GM23338 (cell line): ENCODE measurements at regions not wholly inside any gene's neighbourhood (a gene's known extent, or its start where the extent isn't known, plus 50 kb on each side); places are given as distances from the start of the nearest gene placed in this dataset.

Experiments
- ATAC-seq: fragments of 200-7000 bp; cut with Tn5 transposase; 3 replicates; pipeline ENCODE4 v1.9.1; 2020
- DNase-seq: peaks from one replicate; pipeline ENCODE4 v3.0.0-alpha.2; 2015; ENCODE audit warnings: low spot score
- H2AFZ ChIP-seq: fragments of 200-600 bp; sonication (generic); 2 replicates; pipeline ENCODE4 v1.8.0; 2016; ENCODE audit warnings: antibody characterized with exemption, mild to moderate bottlenecking, moderate library complexity
- H3F3A ChIP-seq: fragments of 200-600 bp; sonication (generic); replicated peaks from 2 replicates; pipeline ENCODE4 v1.8.0; 2017; ENCODE audit warnings: antibody characterized with exemption, mixed run types, low read depth
- H3K27ac ChIP-seq: fragments of 200-600 bp; sonication (generic); 2 replicates; pipeline ENCODE4 v1.6.1; 2016; ENCODE audit warnings: low read depth
- H3K27me3 ChIP-seq: fragments of 200-600 bp; sonication (generic); 2 replicates; pipeline ENCODE4 v1.8.0; 2016; ENCODE audit warnings: mild to moderate bottlenecking, mixed run types, moderate library complexity; ENCODE audit not compliant: insufficient read depth
- H3K36me3 ChIP-seq: fragments of 200-600 bp; sonication (generic); 2 replicates; pipeline ENCODE4 v1.8.0; 2016; ENCODE audit warnings: mild to moderate bottlenecking; ENCODE audit not compliant: insufficient read depth
- H3K4me1 ChIP-seq: fragments of 200-600 bp; sonication (generic); 2 replicates; pipeline ENCODE4 v1.8.0; 2016; ENCODE audit warnings: mild to moderate bottlenecking, moderate library complexity; ENCODE audit not compliant: insufficient read depth
- H3K4me2 ChIP-seq: fragments of 200-600 bp; sonication (generic); 2 replicates; pipeline ENCODE4 v1.7.1; 2017; ENCODE audit warnings: mixed run types
- H3K4me3 ChIP-seq: fragments of 200-600 bp; sonication (generic); 2 replicates; pipeline ENCODE4 v1.6.1; 2016; ENCODE audit warnings: mixed run types
- H3K79me2 ChIP-seq: fragments of 200-600 bp; sonication (generic); replicated peaks from 2 replicates; pipeline ENCODE4 v1.8.0; 2017; ENCODE audit warnings: mild to moderate bottlenecking; ENCODE audit not compliant: insufficient read depth
- H3K9me2 ChIP-seq: fragments of 200-600 bp; sonication (generic); 2 replicates; pipeline ENCODE4 v1.8.0; 2017; ENCODE audit not compliant: insufficient read depth
- H4K20me1 ChIP-seq: fragments of 200-600 bp; sonication (generic); replicated peaks from 2 replicates; pipeline ENCODE4 v1.8.0; 2017; ENCODE audit warnings: mild to moderate bottlenecking; ENCODE audit not compliant: insufficient read depth
- H3K27ac Mint-ChIP-seq: 2 replicates; pipeline ENCODE4 v1.8.0; 2020; ENCODE audit warnings: inconsistent platforms, mild to moderate bottlenecking, moderate library complexity, mixed read lengths
- H3K27me3 Mint-ChIP-seq: 3 replicates; pipeline ENCODE4 v1.8.0; 2022; ENCODE audit warnings: low read depth, mild to moderate bottlenecking, moderate library complexity, mixed read lengths, inconsistent platforms; ENCODE audit not compliant: insufficient read depth, poor library complexity
- H3K36me3 Mint-ChIP-seq: 3 replicates; pipeline ENCODE4 v1.8.0; 2021; ENCODE audit warnings: low read depth, mild to moderate bottlenecking, inconsistent platforms, moderate library complexity, mixed read lengths
- H3K4me1 Mint-ChIP-seq: 3 replicates; pipeline ENCODE4 v1.8.0; 2020; ENCODE audit warnings: mild to moderate bottlenecking, inconsistent platforms, mixed read lengths
- H3K4me3 Mint-ChIP-seq: 3 replicates; pipeline ENCODE4 v1.8.0; 2021; ENCODE audit warnings: moderate library complexity, mild to moderate bottlenecking, inconsistent platforms, mixed read lengths
- H3K9me3 Mint-ChIP-seq: 3 replicates; pipeline ENCODE4 v1.8.0; 2020; ENCODE audit warnings: moderate library complexity, mild to moderate bottlenecking, inconsistent platforms, mixed read lengths
- CREB1 ChIP-seq: fragments of 250-450 bp; sonication (Bioruptor Pico); IDR thresholded peaks from 2 replicates; pipeline ENCODE4 v1.5.0; 2020; ENCODE audit warnings: low read depth, mild to moderate bottlenecking, moderate library complexity
- EZH2 ChIP-seq: fragments of 200-600 bp; sonication (generic); IDR thresholded peaks from one replicate; pipeline ENCODE4 v1.8.0; 2017; ENCODE audit warnings: antibody characterized with exemption, mild to moderate bottlenecking, low read depth; ENCODE audit not compliant: unreplicated experiment
- EZH2phosphoT487 ChIP-seq: fragments of 200-600 bp; sonication (generic); IDR thresholded peaks from one replicate; pipeline ENCODE4 v1.8.1; 2018; ENCODE audit warnings: antibody characterized with exemption; ENCODE audit not compliant: unreplicated experiment
- JUNB ChIP-seq: IDR thresholded peaks from one replicate; pipeline ENCODE4 v1.6.1; 2016; ENCODE audit warnings: antibody characterized with exemption; ENCODE audit not compliant: unreplicated experiment
- NANOG ChIP-seq: IDR thresholded peaks from 2 replicates; pipeline ENCODE4 v1.6.1; 2016; ENCODE audit warnings: antibody characterized with exemption, borderline replicate concordance
- POLR2AphosphoS5 ChIP-seq: IDR thresholded peaks from 2 replicates; pipeline ENCODE4 v1.6.1; 2016; ENCODE audit warnings: antibody characterized with exemption, low read depth
- STAT1 ChIP-seq: IDR thresholded peaks from one replicate; pipeline ENCODE4 v1.6.1; 2016; ENCODE audit warnings: antibody characterized with exemption; ENCODE audit not compliant: unreplicated experiment
- ZNF114 ChIP-seq: fragments of 250-450 bp; sonication (Bioruptor Pico); IDR thresholded peaks from 2 replicates; pipeline ENCODE4 v1.5.0; 2020; ENCODE audit warnings: mild to moderate bottlenecking, moderate library complexity
- ZNF331 ChIP-seq: fragments of 250-450 bp; sonication (Bioruptor Pico); IDR thresholded peaks from 2 replicates; pipeline ENCODE4 v1.5.0; 2020; ENCODE audit warnings: low read depth, mild to moderate bottlenecking, moderate library complexity
- TF ChIP-seq, protein P1 (sequence below), 2 experiments: fragments of 200-600 bp in 1 of 2; sonication (generic) in 1 of 2; conservative IDR thresholded peaks; 2 replicates each; pipeline versions ENCODE4 v1.5.1 to v1.6.1; 2016 to 2017; ENCODE audit warnings: antibody characterized with exemption in 2 of 2, low read depth in 2 of 2, mild to moderate bottlenecking in 2 of 2, moderate library complexity in 1 of 2
- TF ChIP-seq, protein P2 (sequence below): IDR thresholded peaks from 2 replicates; pipeline ENCODE4 v1.6.1; 2016; ENCODE audit warnings: antibody characterized with exemption

DNA sequence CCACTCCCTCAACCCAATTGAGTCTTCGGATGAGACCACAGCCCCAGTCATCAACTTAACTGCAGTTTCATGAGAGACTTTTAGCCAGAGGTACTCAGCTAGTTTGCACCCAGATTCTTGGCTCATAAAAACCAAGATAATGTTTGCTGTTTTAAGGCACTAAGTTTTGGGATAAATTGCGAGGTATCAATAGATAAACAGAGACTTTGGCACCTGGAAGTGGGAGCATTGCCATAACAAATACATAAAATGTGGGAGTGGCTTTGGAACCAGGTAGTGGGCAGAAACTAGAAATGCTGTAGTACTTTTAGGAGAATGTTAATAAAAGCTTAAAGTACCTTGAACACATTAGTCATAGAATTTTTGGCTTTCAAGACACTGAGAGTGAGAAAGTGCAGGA is 439.8 kb downstream of the SH3GL2 start:
- Mint-ChIP-seq H3K4me3 (no peak overlapping the region), H3K4me1 (peaks cover 4% of the 10 kb centered on the region; the same call in 2 of the 3 replicates), H3K27ac (no peak overlapping the region), H3K36me3 (no peaks in the 10 kb centered on the region), H3K27me3 (no peaks in the 10 kb centered on the region), H3K9me3 (peaks cover 9% of the 10 kb centered on the region; the same call in 2 of the 3 replicates)
- Histone ChIP-seq H3K36me3 (no peaks in the 10 kb centered on the region), H3K4me2 (no peak overlapping the region), H3F3A (no peaks in the 10 kb centered on the region), H3K4me1 (no peaks in the 10 kb centered on the region; the same call in 1 of the 2 replicates), H3K27me3 (no peaks in the 10 kb centered on the region), H3K79me2 (no peaks in the 10 kb centered on the region), H3K4me3 (no peak overlapping the region), H3K9me2 (no peaks in the 10 kb centered on the region), H2AFZ (no peak overlapping the region), H3K27ac (no peak overlapping the region), H4K20me1 (no peaks in the 10 kb centered on the region)
- ATAC-seq (no peak), DNase-seq (no peak)
- TF ChIP-seq EZH2phosphoT487: no peak
- no peak for TF ChIP-seq CREB1 (CRISPR knock-in tag)
- TF ChIP-seq, protein P1, sequence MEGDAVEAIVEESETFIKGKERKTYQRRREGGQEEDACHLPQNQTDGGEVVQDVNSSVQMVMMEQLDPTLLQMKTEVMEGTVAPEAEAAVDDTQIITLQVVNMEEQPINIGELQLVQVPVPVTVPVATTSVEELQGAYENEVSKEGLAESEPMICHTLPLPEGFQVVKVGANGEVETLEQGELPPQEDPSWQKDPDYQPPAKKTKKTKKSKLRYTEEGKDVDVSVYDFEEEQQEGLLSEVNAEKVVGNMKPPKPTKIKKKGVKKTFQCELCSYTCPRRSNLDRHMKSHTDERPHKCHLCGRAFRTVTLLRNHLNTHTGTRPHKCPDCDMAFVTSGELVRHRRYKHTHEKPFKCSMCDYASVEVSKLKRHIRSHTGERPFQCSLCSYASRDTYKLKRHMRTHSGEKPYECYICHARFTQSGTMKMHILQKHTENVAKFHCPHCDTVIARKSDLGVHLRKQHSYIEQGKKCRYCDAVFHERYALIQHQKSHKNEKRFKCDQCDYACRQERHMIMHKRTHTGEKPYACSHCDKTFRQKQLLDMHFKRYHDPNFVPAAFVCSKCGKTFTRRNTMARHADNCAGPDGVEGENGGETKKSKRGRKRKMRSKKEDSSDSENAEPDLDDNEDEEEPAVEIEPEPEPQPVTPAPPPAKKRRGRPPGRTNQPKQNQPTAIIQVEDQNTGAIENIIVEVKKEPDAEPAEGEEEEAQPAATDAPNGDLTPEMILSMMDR (conservative IDR thresholded peaks at IDR 0.05; ENCODE audit: low read depth in 2 of 2): no peak

DNA sequence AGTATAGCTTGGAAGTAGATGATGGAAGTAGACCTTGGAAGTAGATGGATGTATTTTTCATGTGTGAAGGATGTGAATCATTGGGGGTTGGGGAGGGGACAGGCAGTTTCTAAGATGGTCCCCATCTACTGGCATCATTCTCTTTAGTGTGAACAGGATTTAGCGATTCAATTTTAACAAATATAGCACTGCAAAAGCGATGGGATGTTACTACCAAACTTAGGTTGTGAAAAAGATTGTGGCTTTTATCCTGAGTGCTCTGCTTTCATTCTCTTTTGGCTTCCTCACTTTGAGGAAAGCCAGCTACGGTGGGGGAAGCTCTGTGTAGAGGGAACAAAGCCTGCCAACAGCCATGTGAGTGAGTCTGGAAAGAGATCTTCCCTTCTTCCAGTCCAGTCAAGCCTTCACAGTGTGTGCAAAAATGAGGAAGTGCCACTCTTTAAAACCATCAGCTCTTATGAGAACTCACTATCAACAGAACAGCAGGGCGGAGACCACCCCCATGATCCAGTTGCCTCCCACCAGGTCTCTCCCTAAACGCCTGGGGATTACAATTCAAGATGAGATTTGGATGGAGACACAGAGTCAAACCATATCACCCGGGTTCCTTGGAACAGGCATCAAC is 441.4 kb downstream of the SH3GL2 start:
- Histone ChIP-seq H3K27ac (no peak overlapping the region), H3F3A (no peaks in the 10 kb centered on the region), H3K4me1 (no peaks in the 10 kb centered on the region; the same call in 1 of the 2 replicates), H3K4me3 (no peak overlapping the region), H3K36me3 (no peaks in the 10 kb centered on the region), H4K20me1 (no peaks in the 10 kb centered on the region), H2AFZ (no peak overlapping the region), H3K9me2 (0 out of 2 replicates have a peak, but pooled peaks cover 4% of the 10 kb centered on the region), H3K79me2 (no peaks in the 10 kb centered on the region), H3K4me2 (no peak overlapping the region), H3K27me3 (no peaks in the 10 kb centered on the region)
- Mint-ChIP-seq H3K4me1 (peaks cover 4% of the 10 kb centered on the region; the same call in 2 of the 3 replicates), H3K9me3 (peaks cover 9% of the 10 kb centered on the region; the same call in 2 of the 3 replicates), H3K4me3 (no peak overlapping the region), H3K36me3 (no peaks in the 10 kb centered on the region), H3K27ac (no peak overlapping the region; the same call in 1 of the 2 replicates), H3K27me3 (no peaks in the 10 kb centered on the region)
- ATAC-seq (no peak), DNase-seq (no peak)
- TF ChIP-seq, protein P2, sequence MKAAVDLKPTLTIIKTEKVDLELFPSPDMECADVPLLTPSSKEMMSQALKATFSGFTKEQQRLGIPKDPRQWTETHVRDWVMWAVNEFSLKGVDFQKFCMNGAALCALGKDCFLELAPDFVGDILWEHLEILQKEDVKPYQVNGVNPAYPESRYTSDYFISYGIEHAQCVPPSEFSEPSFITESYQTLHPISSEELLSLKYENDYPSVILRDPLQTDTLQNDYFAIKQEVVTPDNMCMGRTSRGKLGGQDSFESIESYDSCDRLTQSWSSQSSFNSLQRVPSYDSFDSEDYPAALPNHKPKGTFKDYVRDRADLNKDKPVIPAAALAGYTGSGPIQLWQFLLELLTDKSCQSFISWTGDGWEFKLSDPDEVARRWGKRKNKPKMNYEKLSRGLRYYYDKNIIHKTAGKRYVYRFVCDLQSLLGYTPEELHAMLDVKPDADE: no peak
- TF ChIP-seq ZNF114 (CRISPR knock-in tag) (no peak), NANOG (no peak), EZH2phosphoT487 (no peak), EZH2 (no peak), POLR2AphosphoS5 (no peak), JUNB (no peak), STAT1 (no peak), ZNF331 (no peak), CREB1 (CRISPR knock-in tag) (no peak)
- TF ChIP-seq, protein P1 (conservative IDR thresholded peaks at IDR 0.05; ENCODE audit: low read depth in 2 of 2): no peak
